Lower leg skin (tissue), 4 donors: ENCODE measurements at regions not wholly inside any gene's neighbourhood (a gene's known extent, or its start where the extent isn't known, plus 50 kb on each side); places are given as distances from the start of the nearest gene placed in this dataset.

Source experiments
- DNase-seq, 2 donors: peaks; one replicate each; pipeline ENCODE4 v3.0.0-alpha.2; 2019; ENCODE audit warnings: low spot score in 2 of 2
- H3K4me3 ChIP-seq: fragments of 200-600 bp; sonication (generic); 2 replicates; pipeline ENCODE4 v1.5.1; 2017; ENCODE audit warnings: mild to moderate bottlenecking, low read depth; ENCODE audit not compliant: poor library complexity, severe bottlenecking
- CTCF ChIP-seq, 3 donors: fragments of 450-650 bp; IDR thresholded peaks; one replicate each; pipeline ENCODE4 v1.5.1; 2016; ENCODE audit warnings: antibody characterized with exemption in 3 of 3, mild to moderate bottlenecking in 3 of 3, moderate library complexity in 2 of 3
- POLR2A ChIP-seq, 2 donors: fragments of 450-650 bp; IDR thresholded peaks; one replicate each; pipeline ENCODE4 v1.6.1; 2016 to 2017; ENCODE audit warnings: antibody characterized with exemption in 2 of 2, mild to moderate bottlenecking in 1 of 2, moderate library complexity in 1 of 2
- WGBS, 2 donors: methylation state at CpG; one replicate each; pipeline ENCODE4 v1.1.5; 2018; 5-methylcytosine and 5-hydroxymethylcytosine counted together
- intact Hi-C: fragments of 100-400 bp; cut with DNase I; formaldehyde crosslinking; loops from one replicate; pipeline ENCODE4 v1.15.0; 2023; ENCODE audit warnings: low total_unique reads

GRCh38 chr12:75774261-75775052 is 257.1 kb downstream of the PHLDA1 start:
- WGBS, 2 donors, result 76 to 81% methylated on average over 2 of the region's 2 CpGs
- no peak overlapping the region for H3K4me3 ChIP-seq
- intact Hi-C loops, result no loop called here
- no peak for TF ChIP-seq CTCF (IDR thresholded peaks at IDR 0.05)
- no peak for TF ChIP-seq POLR2A (IDR thresholded peaks at IDR 0.05)
- no peak for DNase-seq

GRCh38 chr12:75773377-75773776 is 258.2 kb downstream of the PHLDA1 start:
- intact Hi-C loops, result no loop called here
- DNase-seq, result no peak
- WGBS, 2 donors, result 95 to 97% methylated on average over 6 of the region's 6 CpGs
- no peak for TF ChIP-seq CTCF (IDR thresholded peaks at IDR 0.05)
- no peak for TF ChIP-seq POLR2A (IDR thresholded peaks at IDR 0.05)
- H3K4me3 ChIP-seq, result no peak overlapping the region

GRCh38 chr12:75771023-75771422 is 259.6 kb upstream of the KRR1 start:
- no peak overlapping the region for H3K4me3 ChIP-seq
- DNase-seq, result no peak
- TF ChIP-seq CTCF (IDR thresholded peaks at IDR 0.05) (no peak), POLR2A (IDR thresholded peaks at IDR 0.05) (no peak)
- intact Hi-C loops, result no loop called here
- 91 to 93% methylated on average over 2 of the region's 2 CpGs for WGBS, 2 donors

GRCh38 chr12:75767957-75768356 is 256.5 kb upstream of the KRR1 start:
- no peak overlapping the region for H3K4me3 ChIP-seq
- WGBS, 2 donors, result 72 to 78% methylated on average over 2 of the region's 2 CpGs
- TF ChIP-seq POLR2A (IDR thresholded peaks at IDR 0.05), result no peak
- no peak for TF ChIP-seq CTCF (IDR thresholded peaks at IDR 0.05)
- intact Hi-C loops, result no loop called here
- no peak for DNase-seq

GRCh38 chr12:75766263-75767160 is 255.1 kb upstream of the KRR1 start:
- WGBS, 2 donors, result 85 to 91% methylated on average over 3 of the region's 3 CpGs
- no peak overlapping the region for H3K4me3 ChIP-seq
- TF ChIP-seq CTCF (IDR thresholded peaks at IDR 0.05), result no peak
- no peak for TF ChIP-seq POLR2A (IDR thresholded peaks at IDR 0.05)
- intact Hi-C loops, result no loop called here
- no peak for DNase-seq
